Activated CD4-positive, alpha-beta memory T cell treated with anti-CD3 and anti-CD28 coated beads for 36 hours (primary cell): ENCODE measurements at regions not wholly inside any gene's neighbourhood (a gene's known extent, or its start where the extent isn't known, plus 50 kb on each side); places are given as distances from the start of the nearest gene placed in this dataset.
"Not testable (repeated sequence)": the region's sequence is repeated elsewhere in the genome, so short reads cannot be mapped to it uniquely, and the experiment has no call there.

Source experiments
- CTCF ChIA-PET: fragments of 350-600 bp; sonication (Branson Sonifier 250); formaldehyde crosslinking; loops from one replicate; lab custom pipeline; 2021; ENCODE audit warnings: antibody characterized with exemption, inconsistent platforms; lab: Charles Lee
- POLR2A ChIA-PET: fragments of 350-600 bp; sonication (Branson Sonifier 250); formaldehyde crosslinking; loops from one replicate; lab custom pipeline; 2021; ENCODE audit warnings: antibody characterized with exemption; lab: Charles Lee
- DNase-seq: peaks from one replicate; pipeline ENCODE4 v3.0.0-alpha.2; 2020
- H3K27ac Mint-ChIP-seq: one replicate; pipeline ENCODE4 v1.8.0; 2021; ENCODE audit warnings: mixed read lengths
- H3K27me3 Mint-ChIP-seq: one replicate; pipeline ENCODE4 v1.8.0; 2021; ENCODE audit warnings: mixed read lengths
- H3K36me3 Mint-ChIP-seq: one replicate; pipeline ENCODE4 v1.8.0; 2021; ENCODE audit warnings: mixed read lengths
- H3K4me1 Mint-ChIP-seq: one replicate; pipeline ENCODE4 v1.8.0; 2021; ENCODE audit warnings: low read depth, mixed read lengths
- H3K4me3 Mint-ChIP-seq: one replicate; pipeline ENCODE4 v1.8.0; 2021; ENCODE audit warnings: mild to moderate bottlenecking, mixed read lengths
- H3K9me3 Mint-ChIP-seq: one replicate; pipeline ENCODE4 v1.8.0; 2021; ENCODE audit warnings: mixed read lengths
- intact Hi-C: fragments of 100-400 bp; cut with micrococcal nuclease; formaldehyde crosslinking; loops from one replicate; pipeline ENCODE4 v1.15.1; 2023

DNA sequence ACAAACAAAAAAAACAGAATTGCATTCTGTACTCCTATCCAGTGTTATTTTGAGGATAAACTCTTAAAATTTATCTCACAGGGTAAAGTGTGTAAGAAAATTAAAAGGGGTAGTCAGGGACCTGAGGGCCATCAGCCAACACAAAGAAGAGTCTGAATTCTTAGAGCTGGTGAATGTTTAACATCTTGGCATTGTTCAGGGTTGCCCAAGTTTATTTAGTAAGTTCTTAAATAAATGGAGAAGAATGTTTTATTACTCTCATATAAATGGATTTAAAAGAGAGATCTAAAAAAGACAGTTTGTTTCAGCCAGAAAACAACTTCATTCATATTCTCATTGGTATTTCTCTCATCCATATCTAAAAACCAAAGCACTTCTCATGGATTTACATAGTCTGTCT is 171.7 kb downstream of the LACC1 start:
- intact Hi-C loops = loop anchor here (5.0 kb wide), 1 partner anchor 144 kb away; no protein-coding TSS in a partner anchor
- H3K27me3 Mint-ChIP-seq = peaks cover 39% of the 10 kb centered on the region
- CTCF ChIA-PET = interaction anchor here (0.7 to 1.8 kb wide), 5 partner anchors 140 to 386 kb away, joined by 3 to 21 read pairs (median 3); no protein-coding TSS in a partner anchor
- H3K4me1 Mint-ChIP-seq = peaks cover 7% of the 10 kb centered on the region
- no peaks in the 10 kb centered on the region for H3K9me3 Mint-ChIP-seq
- H3K36me3 Mint-ChIP-seq = no peaks in the 10 kb centered on the region
- no peak for DNase-seq
- POLR2A ChIA-PET = no interaction called here
- H3K27ac Mint-ChIP-seq = no peak overlapping the region
- no peak overlapping the region for H3K4me3 Mint-ChIP-seq

DNA sequence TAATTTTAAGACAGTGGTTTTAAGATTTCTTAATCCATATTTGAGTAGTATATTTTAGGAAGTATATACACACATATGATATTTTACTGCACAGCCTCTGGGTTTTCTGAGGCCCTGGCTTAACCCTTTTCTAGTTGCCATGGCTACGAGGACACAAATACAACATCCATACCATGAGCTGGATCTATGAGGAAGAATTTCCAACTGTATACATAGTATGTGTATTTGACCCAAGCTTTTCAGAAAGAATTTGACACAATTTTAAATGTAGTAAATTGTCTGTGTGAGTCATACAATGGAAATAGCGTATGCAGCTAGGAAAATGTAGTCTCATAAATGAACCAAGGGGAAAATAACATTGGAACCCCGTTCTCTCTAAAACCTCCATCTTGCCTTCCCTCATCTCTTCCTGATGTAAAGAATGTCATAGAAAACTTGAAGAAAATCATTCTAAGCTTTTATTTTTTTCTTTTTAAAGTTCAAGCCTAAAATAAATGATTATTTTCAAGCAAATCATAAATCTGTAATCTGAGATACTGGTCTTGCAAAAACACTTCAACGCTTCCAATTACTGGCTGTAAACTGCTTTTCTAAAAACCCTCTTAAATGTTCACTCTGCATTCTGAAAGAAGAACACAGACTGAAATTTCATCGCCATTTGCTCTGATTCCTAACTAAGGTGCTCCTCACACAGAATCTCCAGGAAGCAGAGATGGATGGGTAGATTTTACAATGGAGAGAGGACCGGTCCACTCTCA is 172.4 kb downstream of the LACC1 start:
- peaks cover 37% of the 10 kb centered on the region for H3K27me3 Mint-ChIP-seq
- POLR2A ChIA-PET = no interaction called here
- peaks cover 7% of the 10 kb centered on the region for H3K4me1 Mint-ChIP-seq
- CTCF ChIA-PET = interaction anchor here (1.0 to 1.8 kb wide), 4 partner anchors 139 to 386 kb away, joined by 3 to 21 read pairs (median 3); no protein-coding TSS in a partner anchor
- no peak for DNase-seq
- H3K9me3 Mint-ChIP-seq = no peaks in the 10 kb centered on the region
- intact Hi-C loops = loop anchor here (5.0 kb wide), 1 partner anchor 145 kb away; no protein-coding TSS in a partner anchor
- H3K36me3 Mint-ChIP-seq = no peaks in the 10 kb centered on the region
- H3K4me3 Mint-ChIP-seq = no peak overlapping the region
- no peak overlapping the region for H3K27ac Mint-ChIP-seq

DNA sequence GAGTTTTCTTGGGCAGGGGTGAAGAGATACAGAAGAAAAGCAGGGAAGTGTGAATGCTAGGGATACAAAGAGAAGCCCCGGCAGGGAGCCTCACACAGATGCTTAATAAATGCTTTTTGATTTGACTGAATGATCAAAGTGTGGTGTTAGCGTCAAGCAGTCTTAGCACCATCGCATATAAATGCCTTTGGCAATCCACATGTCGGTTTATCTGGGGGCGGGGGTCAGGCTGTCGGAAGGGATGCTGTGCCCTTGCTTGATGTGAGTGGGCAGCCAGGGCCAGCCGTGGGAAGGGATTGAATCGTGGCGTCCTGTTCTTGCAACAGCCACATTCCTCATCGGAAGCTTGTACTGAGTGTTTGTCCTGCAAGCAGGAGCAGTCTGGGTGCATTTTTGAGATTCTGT is 173.1 kb downstream of the LACC1 start:
- ChIA-PET CTCF (no interaction called here), POLR2A (no interaction called here)
- Mint-ChIP-seq H3K9me3 (no peaks in the 10 kb centered on the region), H3K27me3 (peaks cover 34% of the 10 kb centered on the region), H3K4me3 (no peak overlapping the region), H3K27ac (no peak overlapping the region), H3K4me1 (peaks cover 7% of the 10 kb centered on the region), H3K36me3 (no peaks in the 10 kb centered on the region)
- DNase-seq = no peak
- intact Hi-C loops = loop anchor here (5.0 kb wide), 1 partner anchor 145 kb away; no protein-coding TSS in a partner anchor

DNA sequence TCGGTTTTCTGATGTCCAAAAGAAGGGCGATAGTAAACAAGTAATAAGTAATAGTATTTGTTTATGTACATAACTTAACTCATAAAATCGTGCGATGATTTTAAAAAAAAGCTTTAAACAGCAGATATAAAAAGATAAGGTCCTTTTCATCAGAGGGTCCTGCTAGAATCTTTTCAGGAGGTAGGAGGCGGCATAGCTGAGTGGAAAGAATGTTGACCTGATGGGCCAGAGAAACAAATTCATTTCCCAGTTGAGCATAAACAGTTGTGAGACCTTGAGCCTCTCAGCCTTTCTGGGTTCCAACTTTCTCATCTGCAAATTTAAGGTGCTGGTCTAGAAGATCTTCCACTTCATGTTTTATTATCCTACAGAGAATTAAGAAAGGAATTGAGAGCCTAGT is 173.5 kb downstream of the LACC1 start:
- ChIA-PET CTCF (no interaction called here), POLR2A (no interaction called here)
- Mint-ChIP-seq H3K9me3 (no peaks in the 10 kb centered on the region), H3K36me3 (no peaks in the 10 kb centered on the region), H3K27me3 (peaks cover 34% of the 10 kb centered on the region), H3K4me3 (no peak overlapping the region), H3K4me1 (peaks cover 7% of the 10 kb centered on the region), H3K27ac (no peak overlapping the region)
- intact Hi-C loops = loop anchor here (5.0 kb wide), 1 partner anchor 146 kb away; no protein-coding TSS in a partner anchor
- DNase-seq = no peak

DNA sequence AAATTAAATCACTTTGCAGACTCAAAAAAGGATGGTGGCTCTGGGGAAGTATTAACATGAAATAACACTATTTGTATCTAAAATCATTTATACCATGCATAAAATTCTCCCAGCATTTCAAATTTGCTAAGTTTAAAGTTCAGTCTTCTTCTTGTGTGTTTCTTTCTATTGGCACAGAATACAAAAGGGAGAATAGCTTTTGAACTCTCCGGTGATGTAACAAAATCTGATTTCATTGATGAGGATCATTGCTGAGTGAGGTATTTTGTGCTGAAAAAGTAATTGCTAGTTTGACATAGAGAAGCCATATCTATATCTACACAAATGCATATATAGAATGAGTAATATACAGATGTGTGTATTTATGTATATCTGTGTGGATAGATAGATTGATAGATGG is 174.8 kb downstream of the LACC1 start:
- ChIA-PET CTCF (no interaction called here), POLR2A (no interaction called here)
- no peak overlapping the region for H3K27ac Mint-ChIP-seq
- intact Hi-C loops = loop anchor here (5.0 kb wide), 1 partner anchor 147 kb away; no protein-coding TSS in a partner anchor
- H3K27me3 Mint-ChIP-seq = peaks cover 36% of the 10 kb centered on the region
- no peaks in the 10 kb centered on the region for H3K36me3 Mint-ChIP-seq
- peaks cover 7% of the 10 kb centered on the region for H3K4me1 Mint-ChIP-seq
- H3K9me3 Mint-ChIP-seq = no peaks in the 10 kb centered on the region
- H3K4me3 Mint-ChIP-seq = no peak overlapping the region
- DNase-seq = no peak

DNA sequence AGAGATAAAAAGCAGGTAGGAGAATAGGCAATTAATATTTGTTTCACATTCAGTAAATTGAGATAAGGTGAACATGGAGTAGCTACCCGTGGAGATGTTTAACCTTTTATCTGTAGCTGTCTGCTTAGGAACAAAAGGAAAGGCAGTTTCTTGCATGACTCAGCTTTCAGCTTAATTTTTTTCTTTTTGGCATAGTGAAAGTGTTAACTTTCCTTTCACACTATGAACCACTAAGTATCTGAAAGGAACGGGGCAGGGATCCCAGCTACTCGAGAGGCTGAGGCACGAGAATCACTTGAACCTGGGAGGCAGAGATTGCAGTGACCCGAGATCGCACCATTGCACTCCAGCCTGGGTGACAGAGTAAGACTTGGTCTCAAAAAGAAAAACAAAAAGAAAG is 176.0 kb downstream of the LACC1 start:
- H3K9me3 Mint-ChIP-seq, intact Hi-C loops, H3K4me1 Mint-ChIP-seq, H3K36me3 Mint-ChIP-seq, H3K4me3 Mint-ChIP-seq, H3K27ac Mint-ChIP-seq, POLR2A ChIA-PET: not testable (repeated sequence)
- DNase-seq = peak; percentile 9
- CTCF ChIA-PET = interaction anchor here (0.7 to 1.1 kb wide), 2 partner anchors 105 to 383 kb away, joined by 3 read pairs; no protein-coding TSS in a partner anchor
- peaks cover 38% of the 10 kb centered on the region for H3K27me3 Mint-ChIP-seq

DNA sequence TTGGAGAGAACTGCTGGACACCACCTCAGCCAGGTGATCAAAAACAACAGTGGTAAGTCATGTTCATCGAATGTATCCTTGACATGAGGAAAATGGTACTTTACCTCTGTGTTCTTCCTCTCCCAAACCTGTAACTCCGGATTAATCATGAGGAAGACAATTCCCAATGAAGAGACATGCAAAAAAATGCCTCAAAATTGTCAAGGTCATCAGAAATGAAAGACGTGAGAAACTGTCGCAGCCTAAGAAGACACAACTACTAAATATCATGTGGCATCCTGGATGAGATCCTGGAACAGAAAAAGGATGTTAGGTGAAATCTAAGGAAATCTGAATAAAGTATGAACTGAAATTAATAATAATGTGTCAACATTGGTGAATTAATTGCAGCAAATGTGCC is 178.4 kb downstream of the LACC1 start:
- Mint-ChIP-seq H3K4me3 (no peak overlapping the region), H3K9me3 (no peaks in the 10 kb centered on the region), H3K27me3 (peaks cover 33% of the 10 kb centered on the region), H3K36me3 (no peaks in the 10 kb centered on the region), H3K27ac (no peak overlapping the region), H3K4me1 (peaks cover 7% of the 10 kb centered on the region)
- DNase-seq = no peak
- CTCF ChIA-PET = no interaction called here
- POLR2A ChIA-PET = no interaction called here
- intact Hi-C loops = no loop called here

DNA sequence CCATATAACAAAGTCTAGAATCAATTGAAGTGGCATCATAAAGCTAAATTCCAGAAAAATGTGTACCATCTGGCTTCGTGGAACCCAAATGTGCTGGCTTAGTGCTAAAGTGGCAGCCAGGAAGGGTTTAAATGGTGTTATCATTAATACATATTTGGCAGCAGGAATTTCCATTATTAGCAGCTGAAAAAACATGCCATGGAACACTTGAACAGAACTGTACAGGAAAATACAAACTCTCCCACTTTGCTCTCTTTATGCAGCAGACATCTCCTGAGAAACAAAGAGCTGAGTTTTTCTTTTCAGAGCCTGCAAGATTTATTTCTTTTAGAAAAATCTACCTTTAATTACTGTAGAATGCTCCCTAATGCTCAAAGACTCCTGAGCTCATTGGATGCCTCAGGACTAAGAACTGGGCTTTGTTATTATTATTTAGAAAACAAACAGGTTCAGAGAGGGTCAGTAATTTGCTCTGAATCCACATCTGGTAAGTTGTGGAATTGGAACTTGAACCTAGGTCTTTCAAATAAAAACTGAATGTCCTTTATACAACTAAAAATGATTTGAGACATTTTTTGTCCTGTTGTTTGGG is 179.0 kb downstream of the LACC1 start:
- H3K27ac Mint-ChIP-seq = no peak overlapping the region
- CTCF ChIA-PET = no interaction called here
- H3K36me3 Mint-ChIP-seq = no peaks in the 10 kb centered on the region
- no peak overlapping the region for H3K4me3 Mint-ChIP-seq
- peaks cover 30% of the 10 kb centered on the region for H3K27me3 Mint-ChIP-seq
- H3K4me1 Mint-ChIP-seq = peaks cover 7% of the 10 kb centered on the region
- H3K9me3 Mint-ChIP-seq = no peaks in the 10 kb centered on the region
- intact Hi-C loops = no loop called here
- POLR2A ChIA-PET = no interaction called here
- DNase-seq = no peak

DNA sequence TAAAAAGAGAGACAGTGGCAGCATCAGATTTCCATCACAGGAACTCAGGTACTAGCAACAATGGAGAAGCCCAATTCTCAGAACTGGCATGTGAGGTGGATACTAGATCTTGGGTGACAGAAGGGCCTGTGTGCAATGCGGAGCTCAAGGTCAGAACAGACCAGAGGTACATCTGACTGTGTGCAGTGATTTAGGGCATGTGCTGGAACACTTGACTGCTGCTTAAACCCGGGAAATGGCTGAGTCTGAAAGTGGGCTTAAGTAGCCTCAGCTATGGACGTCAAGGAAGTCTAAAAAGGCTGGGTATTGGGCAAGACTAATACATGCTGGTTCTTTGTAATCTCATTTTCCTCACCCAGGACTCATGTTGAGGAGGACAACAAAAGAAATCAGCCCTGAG is 182.2 kb downstream of the LACC1 start:
- no peaks in the 10 kb centered on the region for H3K9me3 Mint-ChIP-seq
- no peaks in the 10 kb centered on the region for H3K36me3 Mint-ChIP-seq
- intact Hi-C loops = no loop called here
- H3K27me3 Mint-ChIP-seq = peaks cover 23% of the 10 kb centered on the region
- H3K27ac Mint-ChIP-seq = no peak overlapping the region
- no peak overlapping the region for H3K4me3 Mint-ChIP-seq
- no peaks in the 10 kb centered on the region for H3K4me1 Mint-ChIP-seq
- DNase-seq = no peak
- CTCF ChIA-PET = interaction anchor here (1.3 kb wide), 1 partner anchor 375 kb away, joined by 4 read pairs; no protein-coding TSS in a partner anchor
- POLR2A ChIA-PET = no interaction called here

DNA sequence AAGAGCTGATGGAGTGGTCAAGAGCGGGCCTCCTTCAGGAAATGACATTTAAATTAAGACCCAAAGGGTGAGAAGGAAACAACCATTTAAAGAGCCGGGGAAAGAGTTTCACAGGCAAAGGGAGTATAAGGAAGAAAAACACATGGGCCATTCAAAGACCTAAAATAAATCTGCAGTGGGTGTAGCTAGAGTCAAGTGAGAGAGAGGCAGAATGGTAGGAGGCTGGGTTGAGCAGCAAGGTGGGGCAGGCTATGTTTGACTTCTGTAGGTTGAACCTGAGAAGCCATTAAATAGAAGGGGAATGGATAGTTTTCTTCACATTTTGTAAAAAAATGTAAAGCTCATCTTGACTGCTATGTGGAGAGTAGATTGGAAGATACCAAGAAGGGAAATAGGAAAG is 183.8 kb downstream of the LACC1 start:
- Mint-ChIP-seq H3K4me3 (no peak overlapping the region), H3K36me3 (no peaks in the 10 kb centered on the region), H3K9me3 (no peaks in the 10 kb centered on the region), H3K4me1 (no peaks in the 10 kb centered on the region), H3K27ac (no peak overlapping the region), H3K27me3 (peaks cover 19% of the 10 kb centered on the region)
- intact Hi-C loops = no loop called here
- DNase-seq = no peak
- POLR2A ChIA-PET = no interaction called here
- CTCF ChIA-PET = interaction anchor here (1.1 kb wide), 1 partner anchor 17 kb away, joined by 4 read pairs; no protein-coding TSS in a partner anchor

DNA sequence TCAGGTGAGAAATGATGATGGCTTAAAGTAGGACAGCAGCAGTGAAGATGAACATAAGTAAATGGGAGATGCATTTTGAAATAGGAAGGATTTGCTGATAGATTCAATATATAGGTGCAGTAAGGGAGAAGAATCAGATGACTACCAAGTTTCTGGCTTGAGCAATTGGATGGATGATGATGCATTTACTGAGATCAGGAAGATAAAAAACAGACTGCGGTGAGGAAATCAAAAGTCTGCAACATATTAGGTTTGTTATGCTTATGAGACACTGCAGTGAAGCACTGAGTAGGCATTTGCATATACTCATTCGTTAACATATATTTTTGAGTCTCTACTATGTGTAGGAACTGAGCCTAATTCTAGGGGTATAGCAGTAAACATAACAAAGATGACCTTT is 184.2 kb downstream of the LACC1 start:
- Mint-ChIP-seq H3K4me1 (no peaks in the 10 kb centered on the region), H3K27ac (no peak overlapping the region), H3K36me3 (no peaks in the 10 kb centered on the region), H3K27me3 (peaks cover 17% of the 10 kb centered on the region), H3K9me3 (no peaks in the 10 kb centered on the region), H3K4me3 (no peak overlapping the region)
- ChIA-PET POLR2A (no interaction called here), CTCF (no interaction called here)
- no peak for DNase-seq
- intact Hi-C loops = no loop called here

DNA sequence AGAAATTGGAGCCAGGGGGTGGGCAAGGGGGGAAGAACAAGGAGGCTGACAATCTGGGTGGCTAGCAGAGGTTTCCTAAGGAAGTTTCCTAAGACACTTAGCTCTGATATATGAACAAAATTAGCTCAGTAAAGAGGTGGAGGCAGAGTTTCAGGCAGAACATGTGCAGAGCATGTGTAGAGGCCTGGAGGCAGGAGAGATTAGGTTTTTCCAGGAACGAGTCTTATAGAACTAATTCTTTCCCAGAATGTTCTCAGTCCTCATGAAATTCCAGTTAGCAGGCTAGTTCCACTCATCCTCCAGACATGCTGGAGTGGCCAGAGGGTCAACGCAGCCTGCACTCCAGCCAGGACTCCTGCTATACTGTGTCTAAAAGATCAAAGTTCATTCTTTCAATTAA is 184.7 kb downstream of the LACC1 start:
- ChIA-PET POLR2A (no interaction called here), CTCF (no interaction called here)
- Mint-ChIP-seq H3K27me3 (peaks cover 19% of the 10 kb centered on the region), H3K9me3 (no peaks in the 10 kb centered on the region), H3K27ac (no peak overlapping the region), H3K4me3 (no peak overlapping the region), H3K36me3 (no peaks in the 10 kb centered on the region), H3K4me1 (no peaks in the 10 kb centered on the region)
- no peak for DNase-seq
- intact Hi-C loops = no loop called here
